Liver (tissue), 8 donors: ENCODE measurements at regions not wholly inside any gene's neighbourhood (a gene's known extent, or its start where the extent isn't known, plus 50 kb on each side); places are given as distances from the start of the nearest gene placed in this dataset.

Source experiments
- DNase-seq: peaks from one replicate; pipeline ENCODE4 v3.0.0-alpha.2; 2017; ENCODE audit warnings: low spot score
- H3K27ac ChIP-seq, 2 donors: one replicate each; pipeline ENCODE4 v1.7.0; 2013; ENCODE audit warnings: inconsistent platforms in 2 of 2, low read length in 2 of 2, control low read depth in 1 of 2, low read depth in 1 of 2, mild to moderate bottlenecking in 1 of 2
- H3K27me3 ChIP-seq, 4 donors: one replicate each; pipeline versions ENCODE4 v1.6.1 to v1.7.0; 2013; ENCODE audit warnings: low read length in 3 of 4, inconsistent platforms in 1 of 4, mild to moderate bottlenecking in 1 of 4, moderate library complexity in 1 of 4; ENCODE audit not compliant: control insufficient read depth in 4 of 4, insufficient read depth in 4 of 4
- H3K36me3 ChIP-seq, 4 donors: one replicate each; pipeline versions ENCODE4 v1.6.1 to v1.7.0; 2013; ENCODE audit warnings: low read length in 3 of 4, mild to moderate bottlenecking in 3 of 4, low read depth in 1 of 4, moderate library complexity in 1 of 4; ENCODE audit not compliant: control insufficient read depth in 4 of 4, insufficient read depth in 3 of 4
- H3K4me1 ChIP-seq, 4 donors: one replicate each; pipeline versions ENCODE4 v1.6.1 to v1.7.0; 2013; ENCODE audit warnings: low read length in 3 of 4, mild to moderate bottlenecking in 3 of 4, moderate library complexity in 1 of 4; ENCODE audit not compliant: control insufficient read depth in 4 of 4, insufficient read depth in 4 of 4
- H3K4me3 ChIP-seq, 3 donors: one replicate each; pipeline versions ENCODE4 v1.6.1 to v1.7.0; 2013; ENCODE audit warnings: low read length in 3 of 3, control low read depth in 1 of 3, low read depth in 1 of 3, mild to moderate bottlenecking in 1 of 3
- H3K9ac ChIP-seq, 2 donors: one replicate each; pipeline ENCODE4 v1.7.0; 2013; ENCODE audit warnings: low read length in 2 of 2, mild to moderate bottlenecking in 2 of 2, moderate library complexity in 2 of 2, control low read depth in 1 of 2, low read depth in 1 of 2
- H3K9me3 ChIP-seq, 4 donors: one replicate each; pipeline versions ENCODE4 v1.6.1 to v1.7.0; 2013; ENCODE audit warnings: low read length in 3 of 4; ENCODE audit not compliant: control insufficient read depth in 4 of 4
- ATF3 ChIP-seq: IDR thresholded peaks from 2 replicates; pipeline ENCODE4 v1.6.1; 2016; ENCODE audit warnings: antibody characterized with exemption
- CTCF ChIP-seq: fragments of 150-350 bp; IDR thresholded peaks from 2 replicates; pipeline ENCODE4 v1.5.1; 2017; ENCODE audit warnings: improper control_type of control experiment, low read depth, low read length; ENCODE audit not compliant: missing input control
- EGR1 ChIP-seq, 2 donors: IDR thresholded peaks; 2 replicates each; pipeline ENCODE4 v1.6.1; 2016 to 2018; ENCODE audit warnings: antibody characterized with exemption in 2 of 2, low read depth in 2 of 2
- FOXA1 ChIP-seq: IDR thresholded peaks from 2 replicates; pipeline ENCODE4 v1.6.1; 2016; ENCODE audit warnings: antibody characterized with exemption
- FOXA2 ChIP-seq: IDR thresholded peaks from 2 replicates; pipeline ENCODE4 v1.6.1; 2016; ENCODE audit warnings: antibody characterized with exemption
- GABPA ChIP-seq, 2 donors: IDR thresholded peaks in 1 of 2; conservative IDR thresholded peaks in 1 of 2; 2 replicates each; pipeline ENCODE4 v1.6.1; 2016; ENCODE audit warnings: antibody characterized with exemption in 2 of 2, mild to moderate bottlenecking in 1 of 2, moderate library complexity in 1 of 2
- HNF4A ChIP-seq, 2 donors: conservative IDR thresholded peaks; 2 replicates each; pipeline ENCODE4 v1.6.1; 2016; ENCODE audit warnings: antibody characterized with exemption in 2 of 2, mild to moderate bottlenecking in 2 of 2
- HNF4G ChIP-seq: IDR thresholded peaks from 2 replicates; pipeline ENCODE4 v1.6.1; 2016; ENCODE audit warnings: antibody characterized with exemption
- JUND ChIP-seq, 2 donors: IDR thresholded peaks; 2 replicates each; pipeline ENCODE4 v1.6.1; 2016; ENCODE audit warnings: antibody characterized with exemption in 2 of 2
- MAX ChIP-seq: IDR thresholded peaks from 2 replicates; pipeline ENCODE4 v1.6.1; 2016; ENCODE audit warnings: antibody characterized with exemption
- NR2F2 ChIP-seq: IDR thresholded peaks from 2 replicates; pipeline ENCODE4 v1.6.1; 2016; ENCODE audit warnings: antibody characterized with exemption
- RAD21 ChIP-seq, 2 donors: IDR thresholded peaks; 2 replicates each; pipeline ENCODE4 v1.6.1; 2016; ENCODE audit warnings: antibody characterized with exemption in 2 of 2, mild to moderate bottlenecking in 2 of 2
- REST ChIP-seq: IDR thresholded peaks from 2 replicates; pipeline ENCODE4 v1.6.1; 2016; ENCODE audit warnings: antibody characterized with exemption, mild to moderate bottlenecking
- RXRA ChIP-seq, 2 donors: IDR thresholded peaks; 2 replicates each; pipeline ENCODE4 v1.6.1; 2017 to 2018; ENCODE audit warnings: antibody characterized with exemption in 2 of 2, mild to moderate bottlenecking in 1 of 2
- SP1 ChIP-seq: IDR thresholded peaks from 2 replicates; pipeline ENCODE4 v1.6.1; 2018; ENCODE audit warnings: antibody characterized with exemption, mild to moderate bottlenecking
- TAF1 ChIP-seq: conservative IDR thresholded peaks from 2 replicates; pipeline ENCODE4 v1.6.1; 2016; ENCODE audit warnings: antibody characterized with exemption, mild to moderate bottlenecking
- YY1 ChIP-seq: IDR thresholded peaks from 2 replicates; pipeline ENCODE4 v1.6.1; 2016; ENCODE audit warnings: antibody characterized with exemption, mild to moderate bottlenecking
- ZBTB33 ChIP-seq: IDR thresholded peaks from 2 replicates; pipeline ENCODE4 v1.6.1; 2016; ENCODE audit warnings: antibody characterized with exemption
- WGBS: extraction: QIAGEN DNeasy Blood & Tissue Kit; methylation state at CpG from one replicate; pipeline ENCODE4 v1.1.7; 2013; 5-methylcytosine and 5-hydroxymethylcytosine counted together
- donor health status: healthy.
- donor health status: healthy.
- donor health status: healthy.
- donor health status: healthy.
- donor health status: healthy.

DNA sequence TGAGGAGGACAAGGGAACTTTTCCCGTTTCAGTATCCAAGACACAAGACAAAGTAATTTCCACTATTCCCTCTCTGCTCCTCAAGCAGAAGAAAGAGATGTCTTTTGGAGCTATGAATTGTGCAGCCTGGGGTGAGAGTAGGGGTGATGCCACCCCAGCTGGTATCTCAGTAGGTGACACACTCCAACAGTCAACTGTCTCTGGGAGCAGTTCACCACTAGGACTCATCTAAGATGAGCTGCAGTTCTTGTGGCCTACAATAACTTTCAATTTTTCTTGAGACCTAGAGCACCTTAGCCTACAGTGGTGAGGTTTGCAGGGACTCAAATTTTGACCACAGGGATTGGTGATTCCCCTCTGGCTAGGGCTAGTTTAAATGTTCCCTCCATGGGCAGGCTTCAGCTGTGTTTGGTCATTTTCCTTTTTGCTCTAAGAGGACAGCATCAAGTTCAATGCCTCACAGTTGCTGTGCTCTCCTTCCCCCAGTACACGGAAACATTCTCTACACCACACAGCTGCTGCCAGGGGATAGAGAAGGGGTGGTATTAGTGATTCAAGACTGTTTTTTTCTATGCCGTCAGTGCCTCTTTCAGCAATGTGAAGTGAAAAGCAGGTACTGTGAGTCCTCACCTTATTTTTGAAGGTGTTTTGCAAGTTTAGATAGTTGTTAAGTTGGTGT lies 278.6 kb upstream of the RORB start:
- Histone ChIP-seq H3K27me3 (no peaks in the 10 kb centered on the region), H3K27ac (no peak overlapping the region), H3K36me3 (no peaks in the 10 kb centered on the region), H3K9ac (no peak overlapping the region), H3K4me3 (no peak overlapping the region), H3K4me1 (no peaks in the 10 kb centered on the region), H3K9me3 (peaks cover 0 to 3% (median 0%) of the 10 kb centered on the region in 4 donors)
- DNase-seq, result no peak
- 89% methylated on average over 3 of the region's 3 CpGs for WGBS
- TF ChIP-seq ZBTB33 (no peak), NR2F2 (no peak), FOXA1 (no peak), SP1 (no peak), CTCF (no peak), RXRA (IDR thresholded peaks at IDR 0.05) (no peak), REST (no peak), JUND (IDR thresholded peaks at IDR 0.05) (no peak), FOXA2 (no peak), EGR1 (IDR thresholded peaks at IDR 0.05; ENCODE audit: low read depth in 2 of 2) (no peak), HNF4G (no peak), MAX (no peak), YY1 (no peak), ATF3 (no peak), RAD21 (IDR thresholded peaks at IDR 0.05) (no peak), HNF4A (conservative IDR thresholded peaks at IDR 0.05) (no peak), TAF1 (no peak), GABPA (IDR thresholded peaks at IDR 0.05 in 1 of 2, conservative IDR thresholded peaks at IDR 0.05 in 1 of 2) (no peak)
